PC-9 (cell line): ENCODE measurements at regions not wholly inside any gene's neighbourhood (a gene's known extent, or its start where the extent isn't known, plus 50 kb on each side); places are given as distances from the start of the nearest gene placed in this dataset.

ENCODE experiments used
- EZH2 ChIP-seq: fragments of 200-600 bp; sonication (generic); IDR thresholded peaks from 2 replicates; pipeline ENCODE4 v1.8.0; 2017; ENCODE audit warnings: antibody characterized with exemption, low read depth
- TF ChIP-seq, protein P1 (sequence below): fragments of 200-600 bp; sonication (generic); conservative IDR thresholded peaks from 2 replicates; pipeline ENCODE4 v1.6.1; 2017; ENCODE audit warnings: mixed run types, antibody characterized with exemption, mild to moderate bottlenecking, moderate library complexity

GRCh38 chr3:106257172-106257571 lies 388.4 kb upstream of the CBLB start:
- TF ChIP-seq, protein P1, sequence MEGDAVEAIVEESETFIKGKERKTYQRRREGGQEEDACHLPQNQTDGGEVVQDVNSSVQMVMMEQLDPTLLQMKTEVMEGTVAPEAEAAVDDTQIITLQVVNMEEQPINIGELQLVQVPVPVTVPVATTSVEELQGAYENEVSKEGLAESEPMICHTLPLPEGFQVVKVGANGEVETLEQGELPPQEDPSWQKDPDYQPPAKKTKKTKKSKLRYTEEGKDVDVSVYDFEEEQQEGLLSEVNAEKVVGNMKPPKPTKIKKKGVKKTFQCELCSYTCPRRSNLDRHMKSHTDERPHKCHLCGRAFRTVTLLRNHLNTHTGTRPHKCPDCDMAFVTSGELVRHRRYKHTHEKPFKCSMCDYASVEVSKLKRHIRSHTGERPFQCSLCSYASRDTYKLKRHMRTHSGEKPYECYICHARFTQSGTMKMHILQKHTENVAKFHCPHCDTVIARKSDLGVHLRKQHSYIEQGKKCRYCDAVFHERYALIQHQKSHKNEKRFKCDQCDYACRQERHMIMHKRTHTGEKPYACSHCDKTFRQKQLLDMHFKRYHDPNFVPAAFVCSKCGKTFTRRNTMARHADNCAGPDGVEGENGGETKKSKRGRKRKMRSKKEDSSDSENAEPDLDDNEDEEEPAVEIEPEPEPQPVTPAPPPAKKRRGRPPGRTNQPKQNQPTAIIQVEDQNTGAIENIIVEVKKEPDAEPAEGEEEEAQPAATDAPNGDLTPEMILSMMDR: no peak
- TF ChIP-seq EZH2: no peak
